ENCODE measurements at regions not wholly inside any gene's neighbourhood (a gene's known extent, or its start where the extent isn't known, plus 50 kb on each side); places are given as distances from the start of the nearest gene placed in this dataset.

- intact Hi-C loops (cut with DNase I), result no loop called here
- DNase-seq (ENCODE audit: low spot score), result no peak
Observed at GRCh38 chr4:28868841-28869240, 1851.3 kb upstream of the PCDH7 start.

- intact Hi-C loops (cut with DNase I), result no loop called here
- DNase-seq (ENCODE audit: low spot score), result no peak
Observed at GRCh38 chr4:28879178-28879577, 1841.0 kb upstream of the PCDH7 start.

- intact Hi-C loops (cut with DNase I), result no loop called here
- no peak for DNase-seq (ENCODE audit: low spot score)
Observed at GRCh38 chr4:28879900-28880299, 1840.3 kb upstream of the PCDH7 start.

GRCh38 chr4:28883211-28883610 is 1837.0 kb upstream of the PCDH7 start:
- intact Hi-C loops (cut with DNase I), result no loop called here
- no peak for DNase-seq (ENCODE audit: low spot score)

GRCh38 chr4:28886934-28887333 is 1833.2 kb upstream of the PCDH7 start:
- intact Hi-C loops (cut with DNase I), result no loop called here
- DNase-seq (ENCODE audit: low spot score), result no peak

- intact Hi-C loops (cut with DNase I), result no loop called here
- DNase-seq (ENCODE audit: low spot score), result no peak
Observed at GRCh38 chr4:28890949-28891775, 1829.0 kb upstream of the PCDH7 start.

- intact Hi-C loops (cut with DNase I), result no loop called here
- no peak for DNase-seq (ENCODE audit: low spot score)
Observed at GRCh38 chr4:28913466-28913865, 1806.7 kb upstream of the PCDH7 start.

- DNase-seq (ENCODE audit: low spot score), result no peak
- intact Hi-C loops (cut with DNase I), result no loop called here
Observed at GRCh38 chr4:28916585-28916984, 1803.6 kb upstream of the PCDH7 start.

- intact Hi-C loops (cut with DNase I), result no loop called here
- DNase-seq (ENCODE audit: low spot score), result no peak
Observed at GRCh38 chr4:28918871-28919270, 1801.3 kb upstream of the PCDH7 start.

GRCh38 chr4:28921886-28922285 is 1798.3 kb upstream of the PCDH7 start:
- intact Hi-C loops (cut with DNase I), result no loop called here
- no peak for DNase-seq (ENCODE audit: low spot score)

- intact Hi-C loops (cut with DNase I), result no loop called here
- no peak for DNase-seq (ENCODE audit: low spot score)
Observed at GRCh38 chr4:28926156-28926555, 1794.0 kb upstream of the PCDH7 start.

GRCh38 chr4:28942631-28943030 is 1777.5 kb upstream of the PCDH7 start:
- intact Hi-C loops (cut with DNase I), result no loop called here
- no peak for DNase-seq (ENCODE audit: low spot score)

GRCh38 chr4:28947374-28947773 is 1772.8 kb upstream of the PCDH7 start:
- DNase-seq (ENCODE audit: low spot score), result no peak

GRCh38 chr4:28948501-28948900 is 1771.7 kb upstream of the PCDH7 start:
- DNase-seq (ENCODE audit: low spot score), result no peak
- intact Hi-C loops (cut with DNase I), result no loop called here

More at GRCh38 chr4:28947374-28947773, 1772.8 kb upstream of the PCDH7 start:
- intact Hi-C loops (cut with DNase I), result no loop called here

- DNase-seq (ENCODE audit: low spot score), result no peak
- intact Hi-C loops (cut with DNase I), result no loop called here
Observed at GRCh38 chr4:28966982-28967381, 1753.2 kb upstream of the PCDH7 start.

- intact Hi-C loops (cut with DNase I), result no loop called here
- DNase-seq (ENCODE audit: low spot score), result no peak
Observed at GRCh38 chr4:28973587-28974350, 1746.4 kb upstream of the PCDH7 start.

- no peak for DNase-seq (ENCODE audit: low spot score)
- intact Hi-C loops (cut with DNase I), result no loop called here
Observed at GRCh38 chr4:28976369-28976768, 1743.8 kb upstream of the PCDH7 start.

GRCh38 chr4:29002151-29002550 is 1718.0 kb upstream of the PCDH7 start:
- intact Hi-C loops (cut with DNase I), result no loop called here
- DNase-seq (ENCODE audit: low spot score), result no peak

- intact Hi-C loops (cut with DNase I), result no loop called here
- no peak for DNase-seq (ENCODE audit: low spot score)
Observed at GRCh38 chr4:29005838-29006237, 1714.3 kb upstream of the PCDH7 start.

- intact Hi-C loops (cut with DNase I), result no loop called here
- DNase-seq (ENCODE audit: low spot score), result no peak
Observed at GRCh38 chr4:29009908-29010307, 1710.3 kb upstream of the PCDH7 start.

- DNase-seq (ENCODE audit: low spot score), result no peak
- intact Hi-C loops (cut with DNase I), result no loop called here
Observed at GRCh38 chr4:29013341-29013740, 1706.8 kb upstream of the PCDH7 start.
